Upper lobe of left lung (tissue), 6 donors: ENCODE measurements at regions not wholly inside any gene's neighbourhood (a gene's known extent, or its start where the extent isn't known, plus 50 kb on each side); places are given as distances from the start of the nearest gene placed in this dataset.

Source experiments
- ATAC-seq, 2 donors: fragments of 200-7000 bp; cut with Tn5 transposase; one replicate each; pipeline ENCODE4 v1.9.1; 2022; ENCODE audit warnings: mild to moderate bottlenecking in 2 of 2, moderate library complexity in 2 of 2; ENCODE audit not compliant: low FRiP score in 2 of 2
- DNase-seq, 2 donors: peaks; one replicate each; pipeline ENCODE4 v3.0.0-alpha.2; 2019 to 2020
- H3K27ac ChIP-seq, 4 donors: fragments of 200-600 bp; sonication (generic); one replicate each; pipeline ENCODE4 v1.5.1; 2016 to 2019
- H3K27me3 ChIP-seq, 4 donors: fragments of 200-600 bp; sonication (generic); one replicate each; pipeline ENCODE4 v1.5.1; 2017 to 2019
- H3K36me3 ChIP-seq, 4 donors: fragments of 200-600 bp; sonication (generic); one replicate each; pipeline ENCODE4 v1.5.1; 2016 to 2019
- H3K4me1 ChIP-seq, 4 donors: fragments of 200-600 bp; sonication (generic); one replicate each; pipeline ENCODE4 v1.5.1; 2018 to 2019
- H3K4me3 ChIP-seq, 4 donors: fragments of 200-600 bp; sonication (generic); one replicate each; pipeline ENCODE4 v1.5.1; 2017 to 2019; ENCODE audit warnings: mild to moderate bottlenecking in 2 of 4, moderate library complexity in 1 of 4
- H3K9me3 ChIP-seq, 4 donors: fragments of 200-600 bp; sonication (generic); one replicate each; pipeline ENCODE4 v1.5.1; 2018 to 2019
- EP300 ChIP-seq, 4 donors: sonication (generic); formaldehyde crosslinking; IDR thresholded peaks; one replicate each; pipeline ENCODE4 v1.5.1; 2017; ENCODE audit warnings: antibody characterized with exemption in 4 of 4, control low read depth in 2 of 4
- POLR2A ChIP-seq, 4 donors: fragments of 450-650 bp; IDR thresholded peaks; one replicate each; pipeline ENCODE4 v1.5.1; 2016 to 2017; ENCODE audit warnings: antibody characterized with exemption in 4 of 4, mild to moderate bottlenecking in 2 of 4
- POLR2AphosphoS5 ChIP-seq, 2 donors: sonication (generic); formaldehyde crosslinking; IDR thresholded peaks; one replicate each; pipeline ENCODE4 v1.5.1; 2017; ENCODE audit warnings: antibody characterized with exemption in 2 of 2
- WGBS, 2 donors: methylation state at CpG; one replicate each; pipeline ENCODE4 v1.1.5; 2017 to 2018; 5-methylcytosine and 5-hydroxymethylcytosine counted together
- TF ChIP-seq, protein P1 (sequence below), 6 experiments: fragments of 450-650 bp in 4 of 6; fragments of 200-600 bp in 2 of 6; sonication (generic) in 2 of 6; IDR thresholded peaks; one replicate each; pipeline ENCODE4 v1.5.1; 2016 to 2019; ENCODE audit warnings: antibody characterized with exemption in 6 of 6
- donor health status: DM: no; HTN: no; CAD: no; lungs with moderate emphysema.
- donor health status: DM: no; HTN: yes; CAD: no; lungs with severe emphysema.

DNA sequence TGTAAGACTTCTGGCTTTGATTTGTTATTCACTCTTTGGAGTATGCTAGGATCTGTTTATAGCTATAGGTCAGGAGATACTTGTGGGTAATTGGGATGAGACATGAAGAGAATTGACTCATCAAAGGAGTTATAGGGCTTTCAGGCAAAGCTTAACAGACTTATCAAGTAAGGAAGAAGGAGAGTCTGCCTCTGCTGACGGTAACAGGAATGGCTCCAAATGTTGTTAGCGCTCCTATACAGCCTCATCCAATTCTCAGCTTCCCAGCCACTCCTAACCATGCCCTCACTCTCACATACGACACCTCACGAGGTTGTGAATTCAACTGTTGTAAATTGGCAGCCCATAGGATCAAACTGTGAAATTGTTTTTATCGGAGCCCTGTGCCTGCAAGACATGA, 140.5 kb downstream of the KCNA5 start:
- Histone ChIP-seq H3K4me3 (no peak overlapping the region), H3K4me1 (no peaks in the 10 kb centered on the region), H3K9me3 (no peaks in the 10 kb centered on the region), H3K27ac (no peak overlapping the region), H3K27me3 (no peaks in the 10 kb centered on the region), H3K36me3 (no peaks in the 10 kb centered on the region)
- ATAC-seq (no peak), DNase-seq (no peak)
- TF ChIP-seq EP300 (IDR thresholded peaks at IDR 0.05) (no peak), POLR2AphosphoS5 (IDR thresholded peaks at IDR 0.05) (no peak), POLR2A (IDR thresholded peaks at IDR 0.05) (no peak)
- TF ChIP-seq, protein P1, sequence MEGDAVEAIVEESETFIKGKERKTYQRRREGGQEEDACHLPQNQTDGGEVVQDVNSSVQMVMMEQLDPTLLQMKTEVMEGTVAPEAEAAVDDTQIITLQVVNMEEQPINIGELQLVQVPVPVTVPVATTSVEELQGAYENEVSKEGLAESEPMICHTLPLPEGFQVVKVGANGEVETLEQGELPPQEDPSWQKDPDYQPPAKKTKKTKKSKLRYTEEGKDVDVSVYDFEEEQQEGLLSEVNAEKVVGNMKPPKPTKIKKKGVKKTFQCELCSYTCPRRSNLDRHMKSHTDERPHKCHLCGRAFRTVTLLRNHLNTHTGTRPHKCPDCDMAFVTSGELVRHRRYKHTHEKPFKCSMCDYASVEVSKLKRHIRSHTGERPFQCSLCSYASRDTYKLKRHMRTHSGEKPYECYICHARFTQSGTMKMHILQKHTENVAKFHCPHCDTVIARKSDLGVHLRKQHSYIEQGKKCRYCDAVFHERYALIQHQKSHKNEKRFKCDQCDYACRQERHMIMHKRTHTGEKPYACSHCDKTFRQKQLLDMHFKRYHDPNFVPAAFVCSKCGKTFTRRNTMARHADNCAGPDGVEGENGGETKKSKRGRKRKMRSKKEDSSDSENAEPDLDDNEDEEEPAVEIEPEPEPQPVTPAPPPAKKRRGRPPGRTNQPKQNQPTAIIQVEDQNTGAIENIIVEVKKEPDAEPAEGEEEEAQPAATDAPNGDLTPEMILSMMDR (IDR thresholded peaks at IDR 0.05) = no peak
- 85 to 89% methylated on average over 5 of the region's 5 CpGs for WGBS, 2 donors

DNA sequence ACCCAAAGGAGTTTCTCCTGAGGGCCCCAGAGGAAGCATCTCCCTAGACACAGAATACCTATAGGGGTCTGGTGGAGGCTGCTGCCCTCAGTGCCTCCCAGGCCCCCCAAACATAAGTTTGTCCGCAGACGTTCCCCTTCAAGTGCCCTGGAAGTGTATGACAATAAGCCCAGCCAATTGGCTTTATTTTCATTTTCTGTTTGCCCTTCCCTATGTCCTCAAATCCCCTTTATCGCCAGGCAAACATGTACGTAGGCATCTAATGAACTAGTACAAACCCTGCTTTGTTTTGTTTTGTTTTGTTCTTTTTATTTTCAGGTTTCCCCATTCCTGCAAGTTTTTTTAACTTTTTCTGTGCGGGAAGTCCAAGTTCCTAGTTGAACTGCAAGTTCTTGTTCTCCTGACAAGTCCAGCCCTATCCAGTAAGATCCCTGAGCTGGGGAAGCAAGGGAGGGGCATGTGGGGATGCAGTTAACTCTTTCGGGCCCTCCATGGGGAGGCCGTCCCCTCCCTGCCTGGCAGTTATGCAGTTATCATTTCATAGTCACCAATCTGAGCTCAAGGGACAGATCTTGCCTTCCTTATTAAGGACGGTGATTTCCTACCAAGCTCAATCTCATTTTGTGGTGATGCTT, 141.9 kb downstream of the KCNA5 start:
- Histone ChIP-seq H3K4me3 (peak overlapping the region in 3 of 4 donors; percentile 5 to 34 (median 30)), H3K27me3 (no peaks in the 10 kb centered on the region), H3K4me1 (no peaks in the 10 kb centered on the region), H3K27ac (no peak overlapping the region), H3K9me3 (no peaks in the 10 kb centered on the region), H3K36me3 (no peaks in the 10 kb centered on the region)
- 51 to 58% methylated on average over 8 of the region's 8 CpGs for WGBS, 2 donors
- DNase-seq = no peak
- no peak for TF ChIP-seq POLR2AphosphoS5 (IDR thresholded peaks at IDR 0.05)
- no peak for TF ChIP-seq EP300 (IDR thresholded peaks at IDR 0.05)
- TF ChIP-seq POLR2A (IDR thresholded peaks at IDR 0.05) = no peak
- TF ChIP-seq, protein P1 (IDR thresholded peaks at IDR 0.05) = no peak
- no peak for ATAC-seq

DNA sequence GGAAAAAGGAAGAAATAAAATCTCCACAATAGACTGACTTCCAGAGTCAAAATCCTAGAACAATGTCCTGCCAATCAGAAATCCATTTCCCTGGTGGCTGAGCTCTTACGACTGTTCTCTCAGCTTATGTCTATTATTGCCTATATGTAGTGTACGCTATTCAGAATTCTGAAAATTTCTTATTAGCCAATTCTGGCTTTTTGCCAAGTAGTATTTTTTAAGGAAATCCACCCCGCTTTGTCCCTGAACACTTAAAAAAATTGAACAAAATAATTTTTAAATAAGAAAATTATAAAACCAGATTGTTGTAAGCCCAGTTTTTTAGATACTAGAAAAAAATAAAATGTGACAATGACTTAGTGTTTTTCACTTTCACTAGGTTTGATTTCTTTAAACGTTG, 143.0 kb downstream of the KCNA5 start:
- no peak overlapping the region for H3K4me3 ChIP-seq
- no peak overlapping the region for H3K27ac ChIP-seq
- no peaks in the 10 kb centered on the region for H3K4me1 ChIP-seq
- H3K27me3 ChIP-seq = no peaks in the 10 kb centered on the region
- TF ChIP-seq POLR2A (IDR thresholded peaks at IDR 0.05) (no peak), EP300 (IDR thresholded peaks at IDR 0.05) (no peak), POLR2AphosphoS5 (IDR thresholded peaks at IDR 0.05) (no peak)
- TF ChIP-seq, protein P1 (IDR thresholded peaks at IDR 0.05) = no peak
- H3K36me3 ChIP-seq = no peaks in the 10 kb centered on the region
- no peaks in the 10 kb centered on the region for H3K9me3 ChIP-seq
- ATAC-seq = no peak
- WGBS, 2 donors = 73 to 78% methylated on average over 4 of the region's 4 CpGs
- DNase-seq = no peak

DNA sequence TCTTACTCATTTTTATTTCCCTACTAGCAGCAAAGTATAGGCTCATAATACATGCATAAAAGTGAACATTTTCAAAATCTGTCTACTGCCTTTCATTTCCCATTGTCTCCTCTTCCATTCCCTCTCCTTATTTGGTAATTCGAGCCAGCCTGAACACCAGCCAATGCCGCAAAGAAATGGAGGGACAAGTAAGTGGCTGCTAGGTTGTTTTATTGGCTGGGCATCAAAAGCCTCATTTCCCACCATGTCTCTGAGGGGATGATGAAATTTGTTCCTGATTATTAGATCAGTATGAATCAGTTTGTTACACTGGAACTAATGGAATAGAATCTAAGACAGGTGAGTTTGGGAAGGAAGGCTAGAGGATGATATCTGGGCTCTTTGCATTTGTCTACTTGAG, 143.5 kb downstream of the KCNA5 start:
- Histone ChIP-seq H3K4me3 (no peak overlapping the region), H3K9me3 (no peaks in the 10 kb centered on the region), H3K36me3 (no peaks in the 10 kb centered on the region), H3K4me1 (no peaks in the 10 kb centered on the region), H3K27me3 (no peaks in the 10 kb centered on the region), H3K27ac (no peak overlapping the region)
- 87 to 93% methylated on average over 2 of the region's 2 CpGs for WGBS, 2 donors
- TF ChIP-seq EP300 (IDR thresholded peaks at IDR 0.05) = no peak
- DNase-seq (no peak), ATAC-seq (no peak)

DNA sequence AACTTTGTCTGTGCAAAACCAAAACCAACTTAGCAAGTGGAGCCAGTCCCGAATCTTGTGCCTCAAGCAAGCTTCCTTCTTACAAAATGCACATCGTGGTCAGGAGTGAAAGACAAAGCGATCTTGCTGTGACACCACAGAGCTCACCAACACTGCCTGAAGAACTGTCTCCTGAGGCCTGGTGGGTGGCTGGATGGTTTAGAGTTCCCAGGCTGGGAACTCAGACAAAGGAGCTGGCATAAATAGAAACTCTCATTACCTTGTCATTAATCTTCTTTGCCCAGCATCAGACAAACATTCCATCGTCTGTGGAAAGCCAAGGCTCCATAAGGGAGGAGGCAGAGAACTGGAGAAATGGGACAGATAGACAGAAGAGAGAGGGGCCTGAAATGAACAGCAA, 144.8 kb downstream of the KCNA5 start:
- TF ChIP-seq POLR2AphosphoS5 (IDR thresholded peaks at IDR 0.05) = no peak
- TF ChIP-seq, protein P1 (IDR thresholded peaks at IDR 0.05) = no peak
- TF ChIP-seq POLR2A (IDR thresholded peaks at IDR 0.05) = no peak
- no peak for TF ChIP-seq EP300 (IDR thresholded peaks at IDR 0.05)
- H3K27ac ChIP-seq = no peak overlapping the region
- H3K4me3 ChIP-seq = no peak overlapping the region
- 62% methylated on average over 4 of the region's 4 CpGs for WGBS, 2 donors
- H3K4me1 ChIP-seq = no peaks in the 10 kb centered on the region
- no peak for DNase-seq
- H3K27me3 ChIP-seq = no peaks in the 10 kb centered on the region
- no peaks in the 10 kb centered on the region for H3K36me3 ChIP-seq
- ATAC-seq = no peak
- no peaks in the 10 kb centered on the region for H3K9me3 ChIP-seq
